Upper lobe of left lung (tissue), 4 donors: ENCODE measurements at regions not wholly inside any gene's neighbourhood (a gene's known extent, or its start where the extent isn't known, plus 50 kb on each side); places are given as distances from the start of the nearest gene placed in this dataset.

Source experiments
- CTCF ChIP-seq, 6 experiments: fragments of 450-650 bp in 4 of 6; fragments of 200-600 bp in 2 of 6; sonication (generic) in 2 of 6; IDR thresholded peaks; one replicate each; pipeline ENCODE4 v1.5.1; 2016 to 2019; ENCODE audit warnings: antibody characterized with exemption in 6 of 6
- EP300 ChIP-seq, 4 donors: sonication (generic); formaldehyde crosslinking; IDR thresholded peaks; one replicate each; pipeline ENCODE4 v1.5.1; 2017; ENCODE audit warnings: antibody characterized with exemption in 4 of 4, control low read depth in 2 of 4
- POLR2A ChIP-seq, 4 donors: fragments of 450-650 bp; IDR thresholded peaks; one replicate each; pipeline ENCODE4 v1.5.1; 2016 to 2017; ENCODE audit warnings: antibody characterized with exemption in 4 of 4, mild to moderate bottlenecking in 2 of 4
- POLR2AphosphoS5 ChIP-seq, 2 donors: sonication (generic); formaldehyde crosslinking; IDR thresholded peaks; one replicate each; pipeline ENCODE4 v1.5.1; 2017; ENCODE audit warnings: antibody characterized with exemption in 2 of 2

DNA sequence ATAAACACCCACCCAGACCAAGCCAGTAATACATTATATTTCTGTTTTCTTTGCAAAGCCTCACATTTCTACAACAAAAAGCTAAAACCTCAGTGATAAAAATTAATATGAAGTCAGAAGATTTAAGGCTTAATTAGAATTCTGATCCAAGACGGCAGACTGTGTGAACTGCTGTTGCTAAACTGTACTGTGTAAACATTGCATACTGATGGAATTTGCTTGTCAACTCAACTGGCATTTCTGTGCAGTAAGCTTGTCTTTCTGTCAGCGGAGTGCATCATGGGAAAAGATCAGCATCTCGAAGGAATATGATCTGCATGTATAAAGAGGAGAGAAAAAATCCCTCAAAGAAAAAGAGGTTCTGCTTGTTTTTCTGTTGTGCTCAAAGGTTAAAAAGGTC, 69.4 kb upstream of the SPANXB1 start:
- TF ChIP-seq CTCF (IDR thresholded peaks at IDR 0.05) (no peak), POLR2A (IDR thresholded peaks at IDR 0.05) (no peak), POLR2AphosphoS5 (IDR thresholded peaks at IDR 0.05) (no peak), EP300 (IDR thresholded peaks at IDR 0.05) (no peak)
